Liver (tissue), 7 donors: ENCODE measurements at regions not wholly inside any gene's neighbourhood (a gene's known extent, or its start where the extent isn't known, plus 50 kb on each side); places are given as distances from the start of the nearest gene placed in this dataset.

ENCODE experiments used
- DNase-seq: peaks from one replicate; pipeline ENCODE4 v3.0.0-alpha.2; 2017; ENCODE audit warnings: low spot score
- H3K27ac ChIP-seq, 2 donors: one replicate each; pipeline ENCODE4 v1.7.0; 2013; ENCODE audit warnings: inconsistent platforms in 2 of 2, low read length in 2 of 2, control low read depth in 1 of 2, low read depth in 1 of 2, mild to moderate bottlenecking in 1 of 2
- H3K27me3 ChIP-seq, 4 donors: one replicate each; pipeline versions ENCODE4 v1.6.1 to v1.7.0; 2013; ENCODE audit warnings: low read length in 3 of 4, inconsistent platforms in 1 of 4, mild to moderate bottlenecking in 1 of 4, moderate library complexity in 1 of 4; ENCODE audit not compliant: control insufficient read depth in 4 of 4, insufficient read depth in 4 of 4
- H3K36me3 ChIP-seq, 4 donors: one replicate each; pipeline versions ENCODE4 v1.6.1 to v1.7.0; 2013; ENCODE audit warnings: low read length in 3 of 4, mild to moderate bottlenecking in 3 of 4, low read depth in 1 of 4, moderate library complexity in 1 of 4; ENCODE audit not compliant: control insufficient read depth in 4 of 4, insufficient read depth in 3 of 4
- H3K4me1 ChIP-seq, 4 donors: one replicate each; pipeline versions ENCODE4 v1.6.1 to v1.7.0; 2013; ENCODE audit warnings: low read length in 3 of 4, mild to moderate bottlenecking in 3 of 4, moderate library complexity in 1 of 4; ENCODE audit not compliant: control insufficient read depth in 4 of 4, insufficient read depth in 4 of 4
- H3K4me3 ChIP-seq, 3 donors: one replicate each; pipeline versions ENCODE4 v1.6.1 to v1.7.0; 2013; ENCODE audit warnings: low read length in 3 of 3, control low read depth in 1 of 3, low read depth in 1 of 3, mild to moderate bottlenecking in 1 of 3
- H3K9ac ChIP-seq, 2 donors: one replicate each; pipeline ENCODE4 v1.7.0; 2013; ENCODE audit warnings: low read length in 2 of 2, mild to moderate bottlenecking in 2 of 2, moderate library complexity in 2 of 2, control low read depth in 1 of 2, low read depth in 1 of 2
- H3K9me3 ChIP-seq, 4 donors: one replicate each; pipeline versions ENCODE4 v1.6.1 to v1.7.0; 2013; ENCODE audit warnings: low read length in 3 of 4; ENCODE audit not compliant: control insufficient read depth in 4 of 4
- ATF3 ChIP-seq: IDR thresholded peaks from 2 replicates; pipeline ENCODE4 v1.6.1; 2016; ENCODE audit warnings: antibody characterized with exemption
- FOXA1 ChIP-seq: IDR thresholded peaks from 2 replicates; pipeline ENCODE4 v1.6.1; 2016; ENCODE audit warnings: antibody characterized with exemption
- FOXA2 ChIP-seq: IDR thresholded peaks from 2 replicates; pipeline ENCODE4 v1.6.1; 2016; ENCODE audit warnings: antibody characterized with exemption
- GABPA ChIP-seq, 2 donors: IDR thresholded peaks in 1 of 2; conservative IDR thresholded peaks in 1 of 2; 2 replicates each; pipeline ENCODE4 v1.6.1; 2016; ENCODE audit warnings: antibody characterized with exemption in 2 of 2, mild to moderate bottlenecking in 1 of 2, moderate library complexity in 1 of 2
- HNF4A ChIP-seq, 2 donors: conservative IDR thresholded peaks; 2 replicates each; pipeline ENCODE4 v1.6.1; 2016; ENCODE audit warnings: antibody characterized with exemption in 2 of 2, mild to moderate bottlenecking in 2 of 2
- HNF4G ChIP-seq: IDR thresholded peaks from 2 replicates; pipeline ENCODE4 v1.6.1; 2016; ENCODE audit warnings: antibody characterized with exemption
- JUND ChIP-seq, 2 donors: IDR thresholded peaks; 2 replicates each; pipeline ENCODE4 v1.6.1; 2016; ENCODE audit warnings: antibody characterized with exemption in 2 of 2
- MAX ChIP-seq: IDR thresholded peaks from 2 replicates; pipeline ENCODE4 v1.6.1; 2016; ENCODE audit warnings: antibody characterized with exemption
- NR2F2 ChIP-seq: IDR thresholded peaks from 2 replicates; pipeline ENCODE4 v1.6.1; 2016; ENCODE audit warnings: antibody characterized with exemption
- RAD21 ChIP-seq, 2 donors: IDR thresholded peaks; 2 replicates each; pipeline ENCODE4 v1.6.1; 2016; ENCODE audit warnings: antibody characterized with exemption in 2 of 2, mild to moderate bottlenecking in 2 of 2
- RXRA ChIP-seq, 2 donors: IDR thresholded peaks; 2 replicates each; pipeline ENCODE4 v1.6.1; 2017 to 2018; ENCODE audit warnings: antibody characterized with exemption in 2 of 2, mild to moderate bottlenecking in 1 of 2
- SP1 ChIP-seq: IDR thresholded peaks from 2 replicates; pipeline ENCODE4 v1.6.1; 2018; ENCODE audit warnings: antibody characterized with exemption, mild to moderate bottlenecking
- TAF1 ChIP-seq: conservative IDR thresholded peaks from 2 replicates; pipeline ENCODE4 v1.6.1; 2016; ENCODE audit warnings: antibody characterized with exemption, mild to moderate bottlenecking
- YY1 ChIP-seq: IDR thresholded peaks from 2 replicates; pipeline ENCODE4 v1.6.1; 2016; ENCODE audit warnings: antibody characterized with exemption, mild to moderate bottlenecking
- ZBTB33 ChIP-seq: IDR thresholded peaks from 2 replicates; pipeline ENCODE4 v1.6.1; 2016; ENCODE audit warnings: antibody characterized with exemption
- WGBS: extraction: QIAGEN DNeasy Blood & Tissue Kit; methylation state at CpG from one replicate; pipeline ENCODE4 v1.1.7; 2013; 5-methylcytosine and 5-hydroxymethylcytosine counted together
- donor health status: healthy.
- donor health status: healthy.
- donor health status: healthy.
- donor health status: healthy.

GRCh38 chr18:56139372-56139771 is 499.0 kb downstream of the TXNL1 start:
- no peak for DNase-seq
- TF ChIP-seq RXRA (IDR thresholded peaks at IDR 0.05) (peak in 1 of 2 donors; percentile 19), FOXA1 (no peak), ATF3 (no peak), JUND (IDR thresholded peaks at IDR 0.05) (no peak), FOXA2 (no peak), HNF4G (no peak), NR2F2 (peak; percentile 49), YY1 (no peak)
- no peaks in the 10 kb centered on the region for H3K4me1 ChIP-seq
- H3K36me3 ChIP-seq: no peaks in the 10 kb centered on the region
- no peak overlapping the region for H3K4me3 ChIP-seq
- H3K9ac ChIP-seq: no peak overlapping the region
- no peaks in the 10 kb centered on the region for H3K9me3 ChIP-seq
- no peaks in the 10 kb centered on the region for H3K27me3 ChIP-seq
- no peak overlapping the region for H3K27ac ChIP-seq

- Histone ChIP-seq H3K4me3 (no peak overlapping the region), H3K9me3 (no peaks in the 10 kb centered on the region), H3K4me1 (no peaks in the 10 kb centered on the region), H3K9ac (no peak overlapping the region), H3K27me3 (no peaks in the 10 kb centered on the region), H3K36me3 (no peaks in the 10 kb centered on the region), H3K27ac (no peak overlapping the region)
- 94% methylated on average over 2 of the region's 2 CpGs for WGBS
- TF ChIP-seq FOXA2 (no peak), GABPA (IDR thresholded peaks at IDR 0.05 in 1 of 2, conservative IDR thresholded peaks at IDR 0.05 in 1 of 2) (no peak), TAF1 (no peak)
- no peak for DNase-seq
These were observed 502.3 kb downstream of the TXNL1 start for GRCh38 chr18:56136105-56136504.

GRCh38 chr18:56130481-56130880 is 507.9 kb downstream of the TXNL1 start:
- Histone ChIP-seq H3K27ac (no peak overlapping the region), H3K9ac (no peak overlapping the region), H3K9me3 (no peaks in the 10 kb centered on the region)

More at GRCh38 chr18:56130481-56130880, 507.9 kb downstream of the TXNL1 start:
- DNase-seq: no peak
- TF ChIP-seq FOXA2 (no peak), NR2F2 (no peak), JUND (IDR thresholded peaks at IDR 0.05) (no peak), TAF1 (no peak), ATF3 (no peak), GABPA (IDR thresholded peaks at IDR 0.05 in 1 of 2, conservative IDR thresholded peaks at IDR 0.05 in 1 of 2) (no peak), MAX (no peak), YY1 (no peak), HNF4A (conservative IDR thresholded peaks at IDR 0.05) (no peak), RAD21 (IDR thresholded peaks at IDR 0.05) (no peak), SP1 (no peak), ZBTB33 (no peak), FOXA1 (no peak)
- H3K36me3 ChIP-seq: no peaks in the 10 kb centered on the region
- no peaks in the 10 kb centered on the region for H3K4me1 ChIP-seq
- no peaks in the 10 kb centered on the region for H3K27me3 ChIP-seq
- 87% methylated on average over 2 of the region's 2 CpGs for WGBS
- H3K4me3 ChIP-seq: no peak overlapping the region
